Activated CD8-positive, alpha-beta memory T cell treated with anti-CD3 and anti-CD28 coated beads for 24 hours (primary cell): ENCODE measurements at regions not wholly inside any gene's neighbourhood (a gene's known extent, or its start where the extent isn't known, plus 50 kb on each side); places are given as distances from the start of the nearest gene placed in this dataset.

Experiments used
- DNase-seq: peaks from one replicate; pipeline ENCODE4 v3.0.0-alpha.2; 2020

GRCh38 chr20:22465622-22466446 lies 118.5 kb downstream of the FOXA2 start:
- DNase-seq, result no peak

- DNase-seq, result no peak
Observed at GRCh38 chr20:22464312-22465003, 119.9 kb downstream of the FOXA2 start.

GRCh38 chr20:22462975-22463914 lies 121.1 kb downstream of the FOXA2 start:
- no peak for DNase-seq

GRCh38 chr20:22460803-22461202 lies 123.6 kb downstream of the FOXA2 start:
- DNase-seq, result no peak

GRCh38 chr20:22460231-22460630 lies 124.1 kb downstream of the FOXA2 start:
- DNase-seq, result no peak

GRCh38 chr20:22459754-22460153 lies 124.6 kb downstream of the FOXA2 start:
- DNase-seq, result no peak

- no peak for DNase-seq
Observed at GRCh38 chr20:22456109-22456508, 128.3 kb downstream of the FOXA2 start.

- no peak for DNase-seq
Observed at GRCh38 chr20:22455259-22455658, 129.1 kb downstream of the FOXA2 start.

GRCh38 chr20:22453244-22454080 lies 130.9 kb downstream of the FOXA2 start:
- no peak for DNase-seq

GRCh38 chr20:22452442-22453011 lies 131.8 kb downstream of the FOXA2 start:
- no peak for DNase-seq

- DNase-seq, result no peak
Observed at GRCh38 chr20:22450537-22450936, 133.8 kb downstream of the FOXA2 start.

GRCh38 chr20:22449188-22449973 lies 135.0 kb downstream of the FOXA2 start:
- no peak for DNase-seq

GRCh38 chr20:22447447-22447778 lies 137.0 kb downstream of the FOXA2 start:
- DNase-seq, result no peak

- DNase-seq, result no peak
Observed at GRCh38 chr20:22446613-22447446, 137.5 kb downstream of the FOXA2 start.

- DNase-seq, result no peak
Observed at GRCh38 chr20:22442318-22442717, 142.1 kb downstream of the FOXA2 start.

GRCh38 chr20:22438926-22439325 lies 145.4 kb downstream of the FOXA2 start:
- DNase-seq, result no peak

GRCh38 chr20:22438346-22438745 lies 146.0 kb downstream of the FOXA2 start:
- DNase-seq, result no peak

- DNase-seq, result no peak
Observed at GRCh38 chr20:22437354-22437753, 147.0 kb downstream of the FOXA2 start.

GRCh38 chr20:22431419-22431818 lies 153.0 kb downstream of the FOXA2 start:
- no peak for DNase-seq

GRCh38 chr20:22430746-22431168 lies 153.6 kb downstream of the FOXA2 start:
- DNase-seq, result no peak
